ENCODE measurements at regions not wholly inside any gene's neighbourhood (a gene's known extent, or its start where the extent isn't known, plus 50 kb on each side); places are given as distances from the start of the nearest gene placed in this dataset.

DNA sequence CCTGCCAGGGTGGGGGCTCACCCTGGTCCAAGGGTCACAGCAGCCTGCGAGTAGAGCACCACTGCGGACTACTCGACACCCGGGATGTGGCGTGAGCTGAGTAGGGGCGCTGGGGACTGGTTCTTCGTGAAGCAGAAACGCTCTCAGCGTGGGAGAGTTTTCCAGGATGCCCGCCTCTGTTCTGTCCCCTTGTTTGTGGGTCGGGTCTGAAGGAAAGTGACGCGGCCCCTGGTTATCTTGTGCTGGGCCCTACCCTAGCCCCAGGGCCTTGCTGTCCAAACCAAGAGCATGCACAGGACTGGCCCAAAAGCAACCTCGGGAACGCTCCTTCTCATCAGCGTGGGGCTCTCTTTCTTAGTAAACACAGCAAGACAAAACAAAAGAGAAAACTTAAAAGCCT is 303.3 kb downstream of the IRF8 start:
- no peak for DNase-seq

DNA sequence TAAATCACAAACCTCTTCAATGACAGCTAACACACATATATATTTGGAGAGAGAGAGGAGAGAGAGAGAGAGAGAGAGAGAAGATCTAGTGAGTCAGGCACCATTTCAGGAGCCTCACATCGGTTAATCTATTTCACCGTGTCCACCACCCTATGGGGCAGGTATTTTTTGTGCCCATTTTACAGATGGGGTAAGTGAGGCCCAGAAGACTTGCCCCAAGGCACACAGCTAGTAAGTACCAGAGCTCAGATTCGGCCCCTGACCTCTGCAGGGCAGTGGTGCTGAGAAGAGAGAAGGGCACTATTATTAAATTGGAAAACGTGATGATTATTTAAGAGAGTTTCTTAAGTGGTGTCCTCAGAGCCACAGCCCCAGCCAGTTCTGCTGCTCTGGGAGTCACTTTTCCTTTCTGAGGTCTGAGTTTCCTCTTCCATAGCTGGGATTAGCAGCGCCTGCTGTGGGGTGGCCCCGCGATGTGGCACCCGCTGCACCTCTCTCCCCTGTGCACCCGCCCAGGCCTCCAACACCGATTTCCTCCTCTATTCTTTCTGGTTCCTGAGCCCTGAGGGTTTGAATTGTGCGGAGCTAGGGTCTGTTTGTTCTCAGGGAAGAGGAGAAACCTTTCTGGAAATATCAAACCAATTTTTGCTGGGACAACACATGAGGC is 303.9 kb downstream of the IRF8 start:
- DNase-seq = no peak

DNA sequence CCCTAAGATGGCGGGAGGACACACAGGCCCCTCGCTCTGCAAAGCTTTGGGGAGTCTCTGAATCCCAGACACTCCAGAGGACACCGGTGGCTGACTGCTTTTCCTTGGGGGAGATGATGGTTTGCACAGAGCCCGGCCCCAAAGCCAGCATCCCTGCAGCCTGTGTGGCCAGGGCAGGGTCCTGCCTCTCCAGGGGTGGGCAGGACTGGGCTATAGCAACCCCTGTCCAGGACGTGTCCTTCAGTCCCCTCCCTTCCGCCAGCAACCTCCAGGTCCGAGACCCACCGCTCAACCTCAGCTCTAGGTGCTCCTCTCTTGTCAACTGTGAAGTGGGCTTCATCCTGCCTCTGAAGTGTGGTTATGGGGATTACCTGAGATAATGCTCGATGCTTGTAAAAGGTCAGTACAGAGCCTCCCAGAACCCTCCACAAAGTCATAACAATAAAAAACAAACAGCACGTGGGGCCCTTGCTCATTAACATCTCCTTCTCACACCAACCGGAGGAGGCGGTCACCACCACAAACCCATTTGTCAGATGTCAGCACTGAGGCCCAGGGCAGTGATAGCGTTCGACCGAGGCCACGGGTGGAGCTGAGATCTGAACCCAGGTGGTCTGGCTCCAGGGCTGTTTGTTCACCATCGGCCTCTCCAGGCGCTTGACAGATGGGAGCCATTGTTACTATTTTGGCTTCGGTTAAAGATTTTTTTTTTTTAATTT is 304.8 kb downstream of the IRF8 start:
- no peak for DNase-seq

DNA sequence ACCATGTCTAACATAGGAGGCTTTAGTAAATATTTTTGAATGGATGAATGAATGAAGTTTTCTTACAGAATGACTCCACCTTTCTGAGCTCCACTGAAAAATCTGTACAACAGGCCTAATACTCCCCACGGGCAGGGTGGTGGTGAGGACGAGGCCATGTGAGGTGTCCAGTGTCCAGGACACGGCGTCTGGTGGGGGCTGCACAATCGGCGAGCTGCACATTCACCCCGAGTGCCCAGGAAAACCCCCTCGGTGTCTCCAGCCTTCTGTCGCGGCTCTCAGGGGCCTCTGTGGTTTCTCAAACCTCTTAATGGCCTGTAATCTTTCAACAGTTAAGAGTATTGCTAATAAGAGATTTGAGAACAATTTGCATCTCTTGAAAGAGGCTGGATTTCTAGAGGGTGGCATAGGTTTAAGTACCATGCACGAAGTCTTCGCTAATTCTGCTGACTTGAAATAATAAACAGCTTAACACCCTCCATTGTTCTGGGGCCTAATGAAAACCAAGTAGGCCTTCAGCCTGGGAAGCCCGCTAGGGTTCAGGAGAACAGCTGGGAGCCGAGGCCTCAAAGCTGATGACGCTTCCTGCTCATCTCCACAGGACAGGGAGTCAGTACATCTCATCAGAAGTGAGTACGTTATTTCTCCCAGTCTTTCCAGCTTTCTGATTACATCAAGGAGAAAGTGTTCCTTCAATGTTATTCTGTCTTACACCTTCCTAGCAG is 304.6 kb upstream of the FOXF1 start:
- no peak for DNase-seq

GRCh38 chr16:86207350-86207749 is 303.0 kb upstream of the FOXF1 start:
- DNase-seq = no peak

- DNase-seq = no peak
These were observed 301.1 kb upstream of the FOXF1 start for GRCh38 chr16:86209202-86209601.

DNA sequence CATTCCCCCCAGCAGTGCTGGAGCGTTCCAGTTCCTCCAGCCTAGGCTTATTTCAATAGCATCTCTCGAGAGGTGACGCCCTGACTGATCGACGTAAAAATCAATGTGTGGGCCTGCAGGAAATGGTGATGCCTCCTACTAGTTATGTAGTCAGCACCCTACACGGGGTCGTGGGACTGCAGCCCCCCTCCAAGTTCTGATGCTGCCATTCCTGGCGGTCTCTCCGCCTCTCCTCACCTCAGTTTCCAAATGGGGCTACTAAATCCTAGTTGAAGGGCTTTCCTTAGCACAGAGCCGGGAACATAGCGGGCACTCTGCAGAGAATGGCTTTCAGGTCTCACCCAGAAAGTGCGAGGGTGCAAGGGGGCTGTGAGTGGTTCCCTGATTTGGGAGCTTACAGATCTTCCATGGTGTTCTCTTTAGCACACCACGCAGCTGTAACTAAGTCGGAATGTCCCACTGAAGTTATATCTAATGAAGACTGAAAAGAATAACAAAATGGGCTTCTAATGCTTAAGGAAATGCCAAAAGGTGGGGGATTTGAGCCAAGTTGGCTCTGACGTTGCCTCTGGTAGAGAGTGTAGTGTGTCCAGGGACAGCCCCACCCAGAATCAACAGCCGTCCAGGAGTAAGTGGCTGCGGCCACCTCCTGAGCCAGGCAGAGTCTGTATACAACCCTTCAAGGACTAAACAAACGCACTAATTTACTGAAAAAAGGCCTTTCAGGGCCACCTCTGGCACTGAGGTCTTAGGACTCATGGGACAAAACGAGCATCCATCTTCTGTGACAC is 299.7 kb upstream of the FOXF1 start:
- no peak for DNase-seq

GRCh38 chr16:86211265-86211664 is 299.1 kb upstream of the FOXF1 start:
- DNase-seq = no peak

GRCh38 chr16:86211800-86212199 is 298.5 kb upstream of the FOXF1 start:
- DNase-seq = no peak

DNA sequence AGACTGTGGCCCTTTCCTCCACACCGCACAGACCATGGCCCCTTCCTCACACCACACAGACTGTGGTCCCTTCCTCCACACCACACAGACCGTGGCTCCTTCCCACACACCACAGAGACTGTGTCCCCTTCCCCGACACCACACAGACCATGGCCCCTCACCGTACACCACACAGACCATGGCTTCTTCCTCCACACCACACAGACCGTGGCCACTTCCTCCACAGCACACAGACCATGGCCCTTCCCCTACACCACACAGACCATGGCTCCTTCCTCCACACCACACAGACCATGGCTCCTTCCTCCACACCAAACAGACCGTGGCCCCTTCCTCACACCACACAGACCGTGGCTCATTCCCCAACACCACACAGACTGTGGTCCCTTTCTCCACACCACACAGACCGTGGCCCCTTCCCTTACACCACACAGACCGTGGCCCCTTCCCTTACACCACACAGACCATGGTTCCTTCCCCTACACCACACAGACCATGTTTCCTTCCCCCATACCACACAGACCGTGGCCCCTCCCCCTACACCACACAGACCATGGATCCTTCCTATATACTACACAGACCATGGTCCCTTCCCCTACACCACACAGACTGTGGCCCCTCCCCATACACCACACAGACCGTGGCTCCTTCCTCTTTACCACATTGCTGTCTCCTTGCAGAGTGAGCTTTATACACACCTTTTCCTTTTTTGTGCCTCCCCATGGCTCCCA is 297.5 kb upstream of the FOXF1 start:
- DNase-seq = no peak

GRCh38 chr16:86213437-86214205 is 296.7 kb upstream of the FOXF1 start:
- DNase-seq = no peak

DNA sequence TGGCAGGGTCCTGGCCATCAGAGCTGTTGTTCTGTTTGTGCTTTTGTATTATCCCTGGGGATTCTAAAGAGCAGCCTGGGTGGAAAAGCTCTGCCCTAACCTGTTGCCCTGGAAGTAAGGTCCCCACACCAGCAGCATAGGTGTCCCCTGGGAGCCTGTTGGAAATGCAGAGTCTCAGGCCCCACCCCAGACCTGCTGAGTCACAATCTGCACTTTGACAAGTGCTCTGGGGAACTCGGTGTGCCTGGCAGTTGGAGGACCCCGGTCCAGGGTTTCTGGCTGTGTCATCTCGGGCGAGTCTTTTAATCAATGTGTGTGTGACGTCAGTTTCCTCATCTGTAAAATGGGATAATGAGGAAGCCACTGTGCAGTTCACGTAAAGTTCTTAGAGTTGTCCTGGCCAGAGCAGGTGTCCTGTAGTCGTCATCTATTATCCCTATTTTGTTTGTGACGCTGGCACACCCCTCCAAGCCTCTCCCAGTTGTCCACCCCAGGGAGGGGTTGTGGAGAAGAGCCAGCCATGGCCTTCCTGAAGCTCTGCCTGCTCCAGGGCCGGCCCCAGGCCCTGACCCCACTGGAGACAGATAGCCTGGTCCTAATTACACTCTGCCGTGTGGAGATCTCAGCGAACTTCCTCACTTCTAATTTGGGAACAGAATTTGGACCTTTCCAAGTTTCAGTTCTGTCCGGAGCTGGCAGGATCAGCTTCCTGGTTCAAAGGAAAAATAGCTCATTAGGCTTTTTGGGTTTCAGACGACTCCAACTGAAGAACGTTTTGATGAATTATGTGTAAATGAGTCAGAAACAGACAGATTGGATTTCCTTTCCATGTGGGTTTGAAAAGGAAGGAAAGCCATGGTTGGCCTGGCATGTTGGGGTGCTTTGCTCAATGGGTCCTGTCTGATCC is 295.7 kb upstream of the FOXF1 start:
- peak; percentile 30 for DNase-seq

DNA sequence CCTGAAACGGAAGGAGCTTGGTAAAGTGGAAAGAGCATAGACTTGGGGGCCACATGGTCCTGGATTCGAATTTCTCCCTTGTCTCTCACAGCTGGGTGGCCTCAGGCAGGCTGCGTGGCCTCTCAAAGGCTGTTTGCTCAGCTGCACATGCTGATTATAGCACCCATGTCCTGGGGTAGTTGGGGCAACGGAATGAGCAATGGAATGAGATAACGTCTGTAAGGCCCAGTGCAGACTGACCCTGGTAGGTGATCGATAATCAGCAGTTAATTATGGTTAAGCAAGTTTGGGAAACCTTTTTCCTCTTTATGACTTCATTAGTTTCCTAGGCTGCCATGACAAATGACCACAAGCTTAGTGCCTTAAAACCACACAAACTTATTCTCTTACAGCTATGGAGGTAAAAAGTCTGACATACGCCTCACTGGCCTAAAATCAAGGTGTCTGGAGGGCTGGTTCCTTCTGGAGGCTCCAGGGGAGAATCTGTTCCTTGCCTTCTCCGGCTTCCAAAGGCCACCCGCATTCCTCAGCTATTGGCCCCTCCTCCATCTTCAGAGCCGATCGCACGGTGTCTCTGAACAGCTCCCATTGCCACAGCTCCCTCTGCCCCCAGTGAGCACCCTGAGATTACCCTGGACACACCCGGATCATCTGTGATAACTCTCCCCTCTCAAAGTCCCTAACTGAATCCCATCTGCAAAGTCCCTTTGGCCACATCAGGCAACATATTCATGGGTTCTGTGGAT is 294.9 kb upstream of the FOXF1 start:
- DNase-seq = peak; percentile 17

DNA sequence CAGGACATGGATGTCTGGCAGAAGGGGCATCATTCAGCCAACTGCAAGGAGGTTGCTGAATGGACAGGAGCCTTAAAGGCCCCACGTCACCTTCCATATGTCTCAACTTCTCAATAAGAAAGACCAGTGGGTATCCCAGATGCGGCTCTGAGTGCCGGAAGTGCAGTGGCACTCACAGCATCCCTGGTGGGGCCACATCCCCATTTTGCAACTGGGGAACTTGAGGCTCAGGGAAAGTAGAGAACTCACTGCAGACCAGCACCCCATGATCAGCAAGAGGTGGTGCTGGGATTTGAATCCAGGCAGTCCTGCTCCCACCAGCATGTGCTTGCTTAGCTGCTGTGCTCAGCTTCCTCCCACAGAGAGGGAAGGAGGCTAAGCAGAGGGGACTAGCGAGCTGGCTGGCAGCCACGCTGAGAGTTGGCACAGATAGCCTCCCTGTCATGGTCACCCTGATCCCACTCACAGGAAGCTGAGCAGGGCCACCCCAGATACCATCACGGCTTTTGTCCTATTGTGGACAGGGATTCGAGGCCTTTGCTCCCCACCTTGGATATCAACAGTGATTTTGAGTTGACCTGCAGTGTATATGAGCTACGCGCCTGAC is 294.2 kb upstream of the FOXF1 start:
- no peak for DNase-seq

GRCh38 chr16:86216591-86216990 is 293.7 kb upstream of the FOXF1 start:
- no peak for DNase-seq

GRCh38 chr16:86217001-86217890 is 293.1 kb upstream of the FOXF1 start:
- DNase-seq = no peak

DNA sequence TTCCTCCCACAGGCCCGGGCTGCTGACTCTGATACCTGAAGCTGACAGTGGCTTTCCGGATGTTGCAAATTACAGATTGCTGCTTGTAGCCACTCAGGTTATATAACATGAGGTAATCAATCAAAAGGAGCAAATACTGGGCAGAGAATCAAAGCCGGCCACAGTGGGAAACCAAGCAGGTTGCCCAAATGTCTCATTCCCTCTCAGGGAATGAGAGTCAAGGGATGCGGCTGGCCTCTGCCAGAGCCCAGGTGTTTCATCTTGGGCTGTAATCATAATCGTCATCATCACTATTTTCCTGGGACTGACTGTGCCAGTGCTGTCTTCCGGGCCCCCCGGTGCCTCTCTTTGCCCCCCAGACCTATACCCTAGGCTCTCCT is 292.4 kb upstream of the FOXF1 start:
- no peak for DNase-seq

DNA sequence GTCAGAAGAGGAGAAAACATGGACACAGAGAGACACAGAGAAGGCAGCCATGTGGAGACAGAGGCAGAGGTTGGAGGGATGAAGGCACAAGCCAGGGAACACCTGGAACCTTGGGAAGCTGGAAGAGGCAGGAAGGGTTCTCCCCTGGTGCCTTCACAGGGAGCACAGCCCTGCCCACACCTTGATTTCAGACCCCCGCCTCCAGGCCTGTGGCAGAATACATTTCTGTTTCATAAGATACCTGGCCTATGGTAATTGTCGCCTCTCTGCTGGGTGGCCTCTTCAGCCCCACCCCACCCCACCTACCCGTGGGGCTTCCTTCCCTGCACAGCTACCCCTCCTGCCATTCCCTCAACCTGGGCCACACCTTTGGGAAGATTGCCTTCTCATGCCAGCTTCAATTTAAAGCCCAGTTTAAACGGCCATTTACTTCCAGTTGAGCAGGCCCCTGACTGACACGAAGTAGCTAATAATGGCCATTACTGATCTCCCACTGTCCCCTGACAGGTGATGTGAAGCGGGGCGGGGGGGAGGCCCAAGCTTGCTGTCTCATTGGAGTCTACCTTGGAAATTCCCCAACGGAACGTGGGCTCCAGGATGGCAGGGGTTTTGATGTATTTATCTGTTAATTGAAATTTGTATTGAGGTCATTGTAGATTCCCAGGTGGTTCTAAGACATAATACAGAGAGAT is 291.7 kb upstream of the FOXF1 start:
- no peak for DNase-seq

Measured in fibroblast of skin of right biceps (primary cell).